ENCODE measurements at regions not wholly inside any gene's neighbourhood (a gene's known extent, or its start where the extent isn't known, plus 50 kb on each side); places are given as distances from the start of the nearest gene placed in this dataset.

- intact Hi-C loops (cut with DNase I) = no loop called here
Measured at GRCh38 chr6:100309174-100309573, 155.5 kb downstream of the SIM1 start.

GRCh38 chr6:100307561-100307960 is 157.2 kb downstream of the SIM1 start:
- DNase-seq = no peak
- no peaks in the 10 kb centered on the region for H3K4me1 ChIP-seq
- intact Hi-C loops (cut with DNase I) = no loop called here
- H3K27ac ChIP-seq = no peak overlapping the region
- TF ChIP-seq CTCF (IDR thresholded peaks at IDR 0.05) (no peak), POLR2AphosphoS5 (IDR thresholded peaks at IDR 0.05) (no peak), EP300 (IDR thresholded peaks at IDR 0.05) (no peak), POLR2A (IDR thresholded peaks at IDR 0.05) (no peak)
- 90 to 95% methylated on average over 1 of the region's 1 CpG for WGBS, 2 donors
- no peaks in the 10 kb centered on the region for H3K36me3 ChIP-seq
- no peaks in the 10 kb centered on the region for H3K9me3 ChIP-seq
- no peak overlapping the region for H3K4me3 ChIP-seq
- H3K27me3 ChIP-seq = no peaks in the 10 kb centered on the region

More at GRCh38 chr6:100309174-100309573, 155.5 kb downstream of the SIM1 start:
- no peak for DNase-seq
- no peaks in the 10 kb centered on the region for H3K27me3 ChIP-seq
- WGBS, 2 donors = 66 to 70% methylated on average over 3 of the region's 3 CpGs
- H3K27ac ChIP-seq = no peak overlapping the region
- no peaks in the 10 kb centered on the region for H3K9me3 ChIP-seq
- H3K36me3 ChIP-seq = no peaks in the 10 kb centered on the region
- TF ChIP-seq POLR2A (IDR thresholded peaks at IDR 0.05) = no peak
- no peak for TF ChIP-seq EP300 (IDR thresholded peaks at IDR 0.05)
- TF ChIP-seq POLR2AphosphoS5 (IDR thresholded peaks at IDR 0.05) = no peak
- TF ChIP-seq CTCF (IDR thresholded peaks at IDR 0.05) = no peak
- H3K4me1 ChIP-seq = no peaks in the 10 kb centered on the region
- H3K4me3 ChIP-seq = no peak overlapping the region

- TF ChIP-seq POLR2A (IDR thresholded peaks at IDR 0.05) (no peak), POLR2AphosphoS5 (IDR thresholded peaks at IDR 0.05) (no peak), EP300 (IDR thresholded peaks at IDR 0.05) (no peak), CTCF (IDR thresholded peaks at IDR 0.05) (no peak)
- no peaks in the 10 kb centered on the region for H3K9me3 ChIP-seq
- intact Hi-C loops (cut with DNase I) = no loop called here
- WGBS, 2 donors = 41 to 61% methylated on average over 2 of the region's 2 CpGs
- DNase-seq = no peak
- no peak overlapping the region for H3K27ac ChIP-seq
- no peaks in the 10 kb centered on the region for H3K36me3 ChIP-seq
- no peaks in the 10 kb centered on the region for H3K4me1 ChIP-seq
- H3K4me3 ChIP-seq = no peak overlapping the region
- no peaks in the 10 kb centered on the region for H3K27me3 ChIP-seq
Measured at GRCh38 chr6:100305209-100305869, 159.4 kb downstream of the SIM1 start.

- no peak overlapping the region for H3K4me3 ChIP-seq
- no peak for DNase-seq
- no peaks in the 10 kb centered on the region for H3K4me1 ChIP-seq
- intact Hi-C loops (cut with DNase I) = no loop called here
- WGBS, 2 donors = 2 to 12% methylated on average over 1 of the region's 1 CpG
- no peak overlapping the region for H3K27ac ChIP-seq
- H3K27me3 ChIP-seq = no peaks in the 10 kb centered on the region
- TF ChIP-seq EP300 (IDR thresholded peaks at IDR 0.05) (no peak), POLR2AphosphoS5 (IDR thresholded peaks at IDR 0.05) (no peak), POLR2A (IDR thresholded peaks at IDR 0.05) (no peak), CTCF (IDR thresholded peaks at IDR 0.05) (no peak)
- H3K9me3 ChIP-seq = no peaks in the 10 kb centered on the region
- no peaks in the 10 kb centered on the region for H3K36me3 ChIP-seq
Measured at GRCh38 chr6:100304575-100304974, 160.1 kb downstream of the SIM1 start.

GRCh38 chr6:100301731-100302130 is 163.0 kb downstream of the SIM1 start:
- Histone ChIP-seq H3K27ac (no peak overlapping the region), H3K27me3 (no peaks in the 10 kb centered on the region), H3K9me3 (no peaks in the 10 kb centered on the region), H3K4me1 (no peaks in the 10 kb centered on the region), H3K36me3 (no peaks in the 10 kb centered on the region), H3K4me3 (no peak overlapping the region)
- 66 to 71% methylated on average over 2 of the region's 2 CpGs for WGBS, 2 donors
- no peak for TF ChIP-seq EP300 (IDR thresholded peaks at IDR 0.05)
- no peak for TF ChIP-seq POLR2AphosphoS5 (IDR thresholded peaks at IDR 0.05)
- no peak for TF ChIP-seq POLR2A (IDR thresholded peaks at IDR 0.05)
- TF ChIP-seq CTCF (IDR thresholded peaks at IDR 0.05) = no peak
- intact Hi-C loops (cut with DNase I) = no loop called here
- DNase-seq = no peak
